Activated CD8-positive, alpha-beta memory T cell treated with anti-CD3 and anti-CD28 coated beads, Interleukin-2, amount 50 U/mL, for 1 hour (primary cell): ENCODE measurements at regions not wholly inside any gene's neighbourhood (a gene's known extent, or its start where the extent isn't known, plus 50 kb on each side); places are given as distances from the start of the nearest gene placed in this dataset.
"Not testable (repeated sequence)": the region's sequence is repeated elsewhere in the genome, so short reads cannot be mapped to it uniquely, and the experiment has no call there.

Experiments used
- DNase-seq: peaks from one replicate; pipeline ENCODE4 v3.0.0-alpha.2; 2020; ENCODE audit errors: extremely low read depth

GRCh38 chr3:101950510-101950909, 101.2 kb downstream of the NFKBIZ start:
- DNase-seq = no peak

- no peak for DNase-seq
These were observed 101.8 kb downstream of the NFKBIZ start for GRCh38 chr3:101950985-101951733.

DNA sequence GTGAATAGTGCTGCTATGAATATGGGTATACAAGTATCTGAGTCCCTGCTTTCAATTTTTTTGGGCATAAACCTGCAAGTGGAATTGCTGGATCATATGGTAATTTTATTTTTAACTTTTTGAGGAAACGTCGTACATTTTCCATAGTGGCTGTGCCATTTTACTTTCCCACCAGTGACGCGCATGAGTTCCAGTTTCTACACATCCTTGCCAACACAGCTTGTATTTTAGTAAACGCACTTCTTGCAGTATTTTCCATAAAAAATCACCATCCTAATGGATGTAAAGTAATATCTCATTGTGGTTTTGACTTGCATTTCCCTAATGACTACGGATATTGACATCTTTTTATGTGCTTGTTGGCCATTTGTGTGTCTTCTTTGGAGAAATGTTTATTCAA, 105.0 kb downstream of the NFKBIZ start:
- DNase-seq = no peak

DNA sequence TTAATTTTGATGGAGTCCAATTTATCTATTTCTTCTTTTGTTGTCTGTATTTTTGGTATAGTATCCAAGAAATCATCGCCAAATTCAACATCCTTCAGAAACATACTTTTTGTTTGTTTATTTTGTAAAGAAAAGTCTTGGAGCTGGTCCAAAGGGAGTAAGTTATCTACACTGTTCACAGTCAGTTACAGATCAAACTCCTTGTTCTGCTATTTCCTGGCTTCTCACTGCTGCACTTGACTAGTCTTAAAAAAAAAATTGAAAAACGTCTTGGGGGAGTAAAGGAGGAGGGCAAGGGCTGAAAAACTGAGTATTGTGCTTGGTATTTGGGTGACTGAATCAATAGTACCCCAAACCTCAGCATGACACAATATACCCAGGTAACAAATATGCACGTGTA, 105.6 kb downstream of the NFKBIZ start:
- DNase-seq = no peak

DNA sequence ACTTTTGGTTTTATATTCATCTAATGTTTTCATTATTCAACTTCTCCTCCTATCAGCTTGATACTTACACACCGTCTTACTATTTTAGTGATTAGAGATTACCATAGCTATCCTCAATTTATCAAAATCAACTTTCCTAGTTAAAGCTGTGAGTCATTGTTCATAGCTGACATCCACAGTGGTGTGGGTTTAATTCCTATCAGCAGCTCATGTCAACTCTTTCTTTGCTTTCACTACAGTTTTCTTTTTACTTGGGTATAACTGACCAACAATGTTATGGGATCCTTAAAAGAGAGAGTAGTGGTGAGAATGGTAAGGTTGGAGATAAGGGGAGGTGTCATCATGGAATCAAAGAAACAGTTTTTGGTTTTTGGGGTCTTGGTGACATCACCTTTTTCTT, 112.7 kb downstream of the NFKBIZ start:
- no peak for DNase-seq

DNA sequence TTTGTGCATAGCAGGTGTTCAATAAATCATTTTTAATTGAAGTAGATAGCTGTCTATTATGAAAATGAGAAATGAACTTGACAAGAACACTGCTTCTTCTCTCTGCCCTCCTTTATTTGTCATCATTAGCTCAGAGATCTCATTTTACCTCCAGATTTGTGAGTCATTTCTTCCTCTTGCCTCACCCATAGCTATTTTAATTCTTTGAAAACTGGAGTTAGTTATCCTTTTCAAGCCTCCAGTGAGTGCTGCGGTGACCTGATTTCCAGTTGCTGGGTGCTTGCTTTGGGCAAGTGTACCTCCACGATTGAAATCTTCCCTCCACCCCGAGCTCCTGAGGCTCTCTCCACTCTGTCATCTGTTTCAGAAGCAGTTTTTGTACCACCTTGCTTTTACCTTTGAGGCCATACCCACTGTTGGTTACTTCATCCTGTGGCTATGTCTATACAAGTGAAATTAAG, 114.6 kb downstream of the NFKBIZ start:
- DNase-seq = no peak

DNA sequence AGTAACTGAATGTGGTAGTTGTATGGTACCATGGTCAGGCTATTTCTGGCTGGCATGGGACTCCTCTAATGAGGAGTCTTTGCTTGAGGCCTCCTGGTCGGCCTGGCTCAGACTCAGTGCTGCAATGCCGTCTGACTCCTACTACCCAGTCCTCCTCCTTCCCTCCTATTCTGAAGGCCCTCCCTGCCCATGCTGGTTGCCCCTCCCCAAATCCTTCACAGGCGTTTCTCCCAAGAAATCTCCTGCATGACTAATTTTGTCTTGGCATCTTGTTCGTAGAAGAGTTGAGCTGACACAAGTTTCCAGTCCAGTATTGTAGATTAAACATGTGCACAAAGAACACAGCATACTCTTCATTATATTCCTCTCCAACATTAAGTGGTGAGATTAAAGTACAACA, 115.5 kb downstream of the NFKBIZ start:
- DNase-seq = no peak

- no peak for DNase-seq
These were observed 116.9 kb downstream of the NFKBIZ start for GRCh38 chr3:101966226-101966625.

- no peak for DNase-seq
These were observed 120.9 kb downstream of the NFKBIZ start for GRCh38 chr3:101970212-101970611.

DNA sequence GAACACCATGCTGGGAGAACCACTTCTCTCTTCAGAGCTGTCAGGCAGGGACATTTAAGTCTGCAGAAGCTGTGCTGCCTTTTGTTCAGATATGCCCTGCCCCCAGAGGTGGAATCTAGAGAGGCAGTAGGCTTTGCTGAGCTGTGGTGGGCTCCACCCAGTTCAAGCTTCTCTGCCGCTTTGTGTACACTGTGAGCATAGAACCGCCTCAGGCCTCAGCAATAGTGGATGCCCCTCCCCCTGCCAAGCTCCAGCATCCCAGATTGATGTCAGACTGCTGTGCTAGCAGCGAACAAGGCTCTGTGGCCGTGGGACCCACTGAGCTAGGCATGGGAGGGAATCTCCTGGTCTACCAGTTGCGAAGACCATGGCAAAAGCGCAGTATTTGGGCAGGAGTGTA, 121.6 kb downstream of the NFKBIZ start:
- DNase-seq = no peak

- DNase-seq = no peak
These were observed 123.3 kb downstream of the NFKBIZ start for GRCh38 chr3:101972430-101973162.

DNA sequence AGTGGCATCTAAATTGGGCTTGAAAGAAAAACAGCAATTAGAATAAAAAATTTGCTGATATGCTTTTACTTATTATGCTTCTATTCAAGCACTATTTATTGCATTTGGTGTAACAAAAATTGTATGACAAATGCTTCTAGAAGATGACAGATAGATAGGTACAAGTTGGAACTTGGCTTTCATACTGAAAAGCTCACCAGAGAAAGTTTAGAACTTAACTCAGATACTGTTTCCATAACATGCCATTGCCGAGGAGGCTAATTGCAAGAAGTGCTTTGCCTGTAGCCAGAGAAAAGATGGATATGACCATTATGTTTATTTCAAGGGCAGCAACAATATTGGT, 123.8 kb downstream of the NFKBIZ start:
- DNase-seq = no peak

DNA sequence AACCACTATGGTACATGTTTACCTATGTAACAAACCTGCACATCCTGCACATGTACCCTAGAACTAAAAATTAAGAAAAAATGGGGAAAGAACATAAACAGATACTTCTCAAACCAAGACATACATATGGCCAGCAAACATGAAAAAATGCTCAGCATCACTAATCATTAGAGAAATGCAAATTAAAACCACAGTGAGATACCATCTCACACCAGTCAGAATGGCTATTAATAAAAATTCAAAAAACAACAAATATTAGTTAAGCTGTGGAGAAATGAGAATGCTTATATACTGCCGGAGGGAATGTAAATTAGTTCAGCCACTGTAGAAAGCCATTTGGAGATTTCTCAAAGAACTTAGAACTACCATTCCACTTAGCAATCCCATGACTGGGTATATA, 126.1 kb downstream of the NFKBIZ start:
- not testable (repeated sequence) for DNase-seq

GRCh38 chr3:101976473-101976872, 127.2 kb downstream of the NFKBIZ start:
- no peak for DNase-seq

- DNase-seq = no peak
These were observed 129.0 kb downstream of the NFKBIZ start for GRCh38 chr3:101978348-101978747.

DNA sequence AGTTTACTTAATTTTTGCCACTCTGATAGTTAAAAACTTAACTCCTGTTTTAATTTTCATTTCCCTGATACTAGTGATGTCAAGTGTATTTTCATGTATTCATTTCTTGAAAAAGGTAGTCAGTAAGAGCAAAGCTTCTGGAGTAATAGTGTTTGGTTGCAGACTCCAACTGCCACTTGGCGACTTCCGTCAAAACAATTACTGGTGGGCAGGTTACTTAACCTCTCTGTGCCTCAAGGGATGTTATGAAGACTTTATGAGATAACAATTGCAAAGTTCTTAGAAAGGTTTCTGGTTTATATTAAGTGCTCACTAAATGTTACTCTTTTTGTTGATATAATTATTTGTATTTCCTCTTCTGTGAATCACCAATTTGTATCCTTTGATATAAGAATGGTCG, 129.7 kb downstream of the NFKBIZ start:
- no peak for DNase-seq

GRCh38 chr3:101984356-101984755, 135.0 kb downstream of the NFKBIZ start:
- no peak for DNase-seq

DNA sequence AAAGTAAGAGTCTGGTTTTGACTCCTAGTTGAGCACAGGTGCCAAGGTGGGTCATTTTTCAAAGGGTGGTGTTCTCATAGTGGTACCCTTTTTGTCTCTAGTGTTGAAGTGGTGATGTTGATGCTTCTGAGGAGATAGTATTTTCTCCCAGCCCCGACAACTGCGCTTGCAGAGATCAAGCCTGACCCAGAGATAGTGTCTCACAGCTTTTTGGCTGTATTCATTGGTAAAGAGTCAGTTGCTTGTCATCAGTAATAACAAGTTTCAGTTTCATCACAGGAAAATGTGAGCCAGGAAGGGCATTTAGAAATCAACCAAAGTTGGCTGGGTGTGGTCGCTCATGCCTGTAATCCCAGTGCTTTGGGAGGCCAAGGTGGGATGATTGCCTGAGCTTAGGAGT, 139.3 kb downstream of the NFKBIZ start:
- no peak for DNase-seq

DNA sequence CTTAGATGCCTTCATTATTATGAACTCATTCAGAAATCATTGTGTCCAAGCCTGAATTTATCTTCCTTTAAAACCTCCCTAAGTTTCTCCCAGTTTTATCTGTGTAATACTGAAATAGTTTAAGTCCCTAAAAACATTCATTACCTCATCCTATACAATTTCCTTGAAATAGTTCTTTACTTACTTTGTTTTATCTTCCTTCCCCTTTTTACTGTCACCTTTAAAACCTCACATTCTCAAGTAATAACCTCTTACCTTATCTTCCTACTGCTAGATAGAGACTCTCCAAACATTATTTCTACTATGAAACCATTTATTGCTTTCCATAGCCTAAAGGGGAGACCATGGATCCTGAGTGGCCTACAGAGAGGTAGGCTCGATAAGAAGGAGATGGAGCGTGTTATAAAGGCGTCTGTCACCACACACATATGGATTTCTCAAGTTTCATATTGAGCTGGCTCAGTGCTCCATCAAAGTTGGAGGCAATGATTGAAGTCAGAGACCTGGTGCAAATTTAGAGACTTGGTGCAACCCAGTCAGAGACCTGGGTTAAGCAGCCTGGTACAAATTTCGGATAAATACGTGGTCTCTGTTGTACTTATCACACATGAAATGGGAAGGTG, 140.4 kb downstream of the NFKBIZ start:
- DNase-seq = no peak

- DNase-seq = no peak
These were observed 143.5 kb downstream of the NFKBIZ start for GRCh38 chr3:101992863-101993262.

DNA sequence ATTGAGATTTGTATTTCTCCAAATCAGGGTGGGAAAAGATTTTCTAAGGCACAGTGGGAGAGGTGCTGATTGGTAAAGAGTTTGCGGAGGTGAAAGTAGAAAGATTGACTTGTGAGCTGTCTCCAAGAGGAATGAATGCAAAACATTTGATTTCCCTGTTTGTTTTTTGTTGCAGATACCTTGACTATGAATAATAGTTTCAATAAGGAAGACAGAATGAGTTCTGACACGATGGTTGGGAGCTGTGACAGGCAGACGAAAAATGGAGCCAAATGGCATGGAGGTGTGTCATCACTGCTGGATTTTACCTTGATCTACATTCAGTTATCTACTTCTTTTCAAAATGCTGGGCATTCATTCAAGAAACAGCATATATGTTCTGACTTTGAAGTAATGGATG, 145.1 kb downstream of the NFKBIZ start:
- DNase-seq = no peak

GRCh38 chr3:101995371-101996046, 146.2 kb downstream of the NFKBIZ start:
- DNase-seq = no peak
